Endothelial cell of umbilical vein (primary cell): ENCODE measurements at regions not wholly inside any gene's neighbourhood (a gene's known extent, or its start where the extent isn't known, plus 50 kb on each side); places are given as distances from the start of the nearest gene placed in this dataset.

ENCODE experiments used
- BruUV-seq: library from RNA; stranded (reverse); fragments of 400-500 nt; replicated peaks from 2 replicates; lab custom pipeline; 2021; lab: Mats Ljungman, UMichigan
- CTCF ChIA-PET: fragments of 300-600, 350-600 bp; sonication (Branson Sonifier 250); formaldehyde crosslinking; loops from one replicate; lab custom pipeline; 2021; ENCODE audit warnings: antibody characterized with exemption, inconsistent platforms; lab: Charles Lee
- POLR2A ChIA-PET: fragments of 300-600, 350-600 bp; sonication (Branson Sonifier 250); formaldehyde crosslinking; loops from one replicate; lab custom pipeline; 2021; ENCODE audit warnings: antibody characterized with exemption, inconsistent platforms; lab: Charles Lee
- DNase-seq: peaks from one replicate; pipeline ENCODE4 v3.0.0-alpha.2; 2011; ENCODE audit warnings: low read depth, low spot score
- FAIRE-seq: peaks from 2 replicates; lab custom pipeline; 2011; peaks lifted over from hg19 to GRCh38; lab: Jason Lieb, UNC
- H2AFZ ChIP-seq: 2 replicates; pipeline ENCODE4 v1.6.0; 2012; ENCODE audit warnings: low read depth, low read length, control low read depth, inconsistent platforms
- H3K27ac ChIP-seq: 2 replicates; pipeline ENCODE4 v1.5.1; 2011; ENCODE audit warnings: low read depth, mild to moderate bottlenecking, control low read depth, low read length, moderate library complexity; ENCODE audit not compliant: insufficient read depth
- H3K27me3 ChIP-seq, 2 experiments: 2 replicates each; pipeline versions ENCODE4 v1.6.0 to v1.6.1; 2011; ENCODE audit warnings: low read length in 2 of 2, mixed read lengths in 1 of 2; ENCODE audit not compliant: control insufficient read depth in 2 of 2, insufficient read depth in 2 of 2
- H3K36me3 ChIP-seq, 2 experiments: 2 replicates in 1 of 2; 3 replicates in 1 of 2; pipeline ENCODE4 v1.5.1; 2011; ENCODE audit warnings: low read length in 2 of 2, mild to moderate bottlenecking in 1 of 2, moderate library complexity in 1 of 2; ENCODE audit not compliant: control insufficient read depth in 2 of 2, insufficient read depth in 2 of 2; ENCODE audit errors: extremely low read depth in 1 of 2
- H3K4me1 ChIP-seq: 3 replicates; pipeline ENCODE4 v1.5.1; 2011; ENCODE audit warnings: mild to moderate bottlenecking, low read length; ENCODE audit not compliant: control insufficient read depth, insufficient read depth; ENCODE audit errors: extremely low read depth
- H3K4me2 ChIP-seq: 2 replicates; pipeline ENCODE4 v1.6.1; 2011; ENCODE audit warnings: low read length, control low read depth, mixed read lengths; ENCODE audit not compliant: insufficient read depth
- H3K4me3 ChIP-seq, 3 experiments: fragments of 200-600 bp in 1 of 3; sonication (generic), shearing (Covaris generic) in 1 of 3; replicated peaks in 1 of 3; 2 replicates each; pipeline ENCODE4 v1.5.1; 2011 to 2016; ENCODE audit warnings: control low read depth in 3 of 3, low read length in 3 of 3, mild to moderate bottlenecking in 2 of 3, inconsistent platforms in 1 of 3, low read depth in 1 of 3, moderate library complexity in 1 of 3; ENCODE audit not compliant: insufficient read depth in 1 of 3
- H3K79me2 ChIP-seq: 2 replicates; pipeline ENCODE4 v1.6.0; 2012; ENCODE audit warnings: low read length, inconsistent platforms; ENCODE audit not compliant: control insufficient read depth, insufficient read depth
- H3K9ac ChIP-seq: replicated peaks from 2 replicates; pipeline ENCODE3; 2011; ENCODE audit warnings: low read length, control low read depth; ENCODE audit not compliant: insufficient read depth; ENCODE audit errors: extremely low read depth
- H3K9me1 ChIP-seq: replicated peaks from 3 replicates; pipeline ENCODE4 v1.6.0; 2011; ENCODE audit warnings: mild to moderate bottlenecking, low read length; ENCODE audit not compliant: control insufficient read depth, insufficient read depth; ENCODE audit errors: extremely low read depth
- H3K9me3 ChIP-seq: replicated peaks from 2 replicates; pipeline ENCODE4 v1.5.1; 2012; ENCODE audit warnings: low read length, inconsistent platforms; ENCODE audit not compliant: control insufficient read depth, insufficient read depth
- H4K20me1 ChIP-seq: replicated peaks from 2 replicates; pipeline ENCODE3; 2011; ENCODE audit warnings: mild to moderate bottlenecking, low read length; ENCODE audit not compliant: control insufficient read depth, insufficient read depth; ENCODE audit errors: extremely low read depth
- EZH2 ChIP-seq: IDR thresholded peaks from 2 replicates; pipeline ENCODE4 v1.6.1; 2012; ENCODE audit warnings: borderline replicate concordance, low read depth, mild to moderate bottlenecking, moderate library complexity, low read length, inconsistent platforms; ENCODE audit not compliant: severe bottlenecking
- FOS ChIP-seq: IDR thresholded peaks from 2 replicates; pipeline ENCODE4 v1.6.1; 2011; ENCODE audit warnings: mild to moderate bottlenecking, low read length, moderate library complexity, borderline replicate concordance; ENCODE audit not compliant: insufficient read depth
- GATA2 ChIP-seq: IDR thresholded peaks from 2 replicates; pipeline ENCODE4 v1.7.0; 2011; ENCODE audit warnings: low read depth, mild to moderate bottlenecking, moderate library complexity, mixed read lengths, low read length; ENCODE audit not compliant: insufficient read length, insufficient read depth
- JUN ChIP-seq: IDR thresholded peaks from 2 replicates; pipeline ENCODE4 v1.6.1; 2011; ENCODE audit warnings: borderline replicate concordance, low read depth; ENCODE audit not compliant: insufficient read length, insufficient read depth
- MYC ChIP-seq: IDR thresholded peaks from one replicate; pipeline ENCODE4 v1.6.1; 2011; ENCODE audit warnings: mild to moderate bottlenecking, low read depth, low read length
- POLR2A ChIP-seq: IDR thresholded peaks from 2 replicates; pipeline ENCODE4 v1.6.1; 2012; ENCODE audit warnings: low read depth, mild to moderate bottlenecking, control low read depth, low read length
- POLR2AphosphoS5 ChIP-seq: IDR thresholded peaks from 2 replicates; pipeline ENCODE4 v1.6.1; 2012; ENCODE audit warnings: low read depth, mild to moderate bottlenecking, control low read depth, low read length, moderate library complexity; ENCODE audit not compliant: insufficient read depth
- dilution Hi-C: fragments of 300-500 bp; cut with MboI; formaldehyde crosslinking; loops from one replicate; pipeline ENCODE4 v1.15.0; 2019; ENCODE audit warnings: low sequenced_read_pairs; ENCODE audit not compliant: extremely low pct_ligation_motif_present
- intact Hi-C: fragments of 100-400 bp; cut with micrococcal nuclease; formaldehyde crosslinking; loops from one replicate; pipeline ENCODE4 v1.10.0; 2022
- TF ChIP-seq, protein P1 (sequence below): IDR thresholded peaks from 2 replicates; pipeline ENCODE4 v1.6.1; 2011; ENCODE audit not compliant: insufficient read depth, insufficient read length
- TF ChIP-seq, protein P2 (sequence below), 2 donors: IDR thresholded peaks; 1 replicate in 1 of 2; 2 replicates in 1 of 2; pipeline ENCODE4 v1.5.1; 2011; ENCODE audit warnings: low read length in 2 of 2, mild to moderate bottlenecking in 2 of 2, moderate library complexity in 2 of 2, control low read depth in 1 of 2, inconsistent platforms in 1 of 2, low read depth in 1 of 2; ENCODE audit not compliant: insufficient read depth in 1 of 2; ENCODE audit errors: extremely low read depth in 1 of 2

DNA sequence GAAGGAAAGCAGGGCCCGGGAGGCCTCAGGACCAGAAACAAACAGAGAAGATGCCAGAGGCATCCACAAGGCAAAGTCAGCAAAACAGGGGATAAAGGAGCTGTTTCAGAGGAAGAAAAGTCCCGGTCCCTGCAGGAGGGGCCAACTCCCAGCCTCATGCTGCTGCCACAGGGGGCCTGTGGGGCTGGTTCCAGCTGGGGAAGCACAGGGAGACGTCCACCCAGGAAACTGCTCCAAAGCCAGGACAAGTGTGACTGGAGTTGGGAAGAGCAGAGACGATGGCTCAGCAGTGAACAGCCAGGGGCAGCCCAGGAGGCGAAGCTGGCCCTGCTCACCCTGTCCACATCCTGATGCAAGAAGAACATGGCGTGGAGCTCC, 454.4 kb downstream of the BRD1 start:
- Histone ChIP-seq H3K4me2 (no peak overlapping the region), H3K9me1 (no peaks in the 10 kb centered on the region), H3K4me3 (no peak overlapping the region), H3K27me3 (no peaks in the 10 kb centered on the region), H4K20me1 (no peaks in the 10 kb centered on the region), H3K9me3 (peaks cover 11% of the 10 kb centered on the region), H3K4me1 (no peaks in the 10 kb centered on the region), H3K36me3 (no peaks in the 10 kb centered on the region), H3K27ac (no peak overlapping the region), H3K9ac (no peak overlapping the region), H3K79me2 (no peaks in the 10 kb centered on the region), H2AFZ (no peak overlapping the region)
- dilution Hi-C loops = no loop called here
- TF ChIP-seq, protein P1, sequence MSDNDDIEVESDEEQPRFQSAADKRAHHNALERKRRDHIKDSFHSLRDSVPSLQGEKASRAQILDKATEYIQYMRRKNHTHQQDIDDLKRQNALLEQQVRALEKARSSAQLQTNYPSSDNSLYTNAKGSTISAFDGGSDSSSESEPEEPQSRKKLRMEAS = no peak
- TF ChIP-seq JUN (no peak), EZH2 (no peak), MYC (no peak), GATA2 (no peak), FOS (no peak), POLR2A (no peak), POLR2AphosphoS5 (no peak)
- TF ChIP-seq, protein P2, sequence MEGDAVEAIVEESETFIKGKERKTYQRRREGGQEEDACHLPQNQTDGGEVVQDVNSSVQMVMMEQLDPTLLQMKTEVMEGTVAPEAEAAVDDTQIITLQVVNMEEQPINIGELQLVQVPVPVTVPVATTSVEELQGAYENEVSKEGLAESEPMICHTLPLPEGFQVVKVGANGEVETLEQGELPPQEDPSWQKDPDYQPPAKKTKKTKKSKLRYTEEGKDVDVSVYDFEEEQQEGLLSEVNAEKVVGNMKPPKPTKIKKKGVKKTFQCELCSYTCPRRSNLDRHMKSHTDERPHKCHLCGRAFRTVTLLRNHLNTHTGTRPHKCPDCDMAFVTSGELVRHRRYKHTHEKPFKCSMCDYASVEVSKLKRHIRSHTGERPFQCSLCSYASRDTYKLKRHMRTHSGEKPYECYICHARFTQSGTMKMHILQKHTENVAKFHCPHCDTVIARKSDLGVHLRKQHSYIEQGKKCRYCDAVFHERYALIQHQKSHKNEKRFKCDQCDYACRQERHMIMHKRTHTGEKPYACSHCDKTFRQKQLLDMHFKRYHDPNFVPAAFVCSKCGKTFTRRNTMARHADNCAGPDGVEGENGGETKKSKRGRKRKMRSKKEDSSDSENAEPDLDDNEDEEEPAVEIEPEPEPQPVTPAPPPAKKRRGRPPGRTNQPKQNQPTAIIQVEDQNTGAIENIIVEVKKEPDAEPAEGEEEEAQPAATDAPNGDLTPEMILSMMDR (IDR thresholded peaks at IDR 0.05; ENCODE audit: extremely low read depth in 1 of 2, insufficient read depth in 1 of 2, low read depth in 1 of 2, low read length in 2 of 2) = no peak
- BruUV-seq = no TSS peak
- no peak for FAIRE-seq
- intact Hi-C loops = no loop called here
- ChIA-PET CTCF (no interaction called here), POLR2A (no interaction called here)
- DNase-seq = no peak
